HCT116 (cell line): ENCODE measurements at regions not wholly inside any gene's neighbourhood (a gene's known extent, or its start where the extent isn't known, plus 50 kb on each side); places are given as distances from the start of the nearest gene placed in this dataset.

Source experiments
- ATAC-seq: fragments of 200-7000 bp; cut with Tn5 transposase; 2 replicates; pipeline ENCODE4 v1.9.1; 2020; ENCODE audit warnings: mild to moderate bottlenecking, moderate library complexity
- BruUV-seq: library from RNA; stranded (reverse); fragments of 400-500 nt; replicated peaks from 2 replicates; lab custom pipeline; 2021; lab: Mats Ljungman, UMichigan
- CTCF ChIA-PET: fragments of 300-600 bp; sonication (Branson Sonifier 250); formaldehyde crosslinking; loops from one replicate; lab custom pipeline; 2021; ENCODE audit warnings: antibody characterized with exemption; lab: Charles Lee
- POLR2A ChIA-PET: fragments of 300-600, 350-600 bp; sonication (Branson Sonifier 250); formaldehyde crosslinking; loops from one replicate; lab custom pipeline; 2021; ENCODE audit warnings: antibody characterized with exemption; lab: Charles Lee
- RAD21 ChIA-PET, 2 experiments: fragments of 300-600 bp; sonication (Branson Sonifier 250); formaldehyde crosslinking; loops; one replicate each; lab custom pipeline; 2023; ENCODE audit warnings: low total read pairs in 2 of 2; ENCODE audit not compliant: uncharacterized antibody in 2 of 2, unreplicated experiment in 2 of 2, low non-redundant PET in 1 of 2; lab: Charles Lee
- DNase-seq: peaks from one replicate; pipeline ENCODE4 v3.0.0-alpha.2; 2010; ENCODE audit warnings: low read depth, low spot score
- H2AFZ ChIP-seq: fragments of 200-600 bp; shearing (Covaris generic), sonication (generic); 2 replicates; pipeline ENCODE4 v1.6.1; 2017; ENCODE audit warnings: low read depth, mixed run types, mixed read lengths, antibody characterized with exemption, low read length; ENCODE audit not compliant: poor library complexity, severe bottlenecking
- H3K27ac ChIP-seq: 2 replicates; pipeline ENCODE4 v1.5.1; 2012; ENCODE audit warnings: low read depth, low read length
- H3K27me3 ChIP-seq: fragments of 200-600 bp; sonication (generic); 2 replicates; pipeline ENCODE4 v1.6.1; 2016; ENCODE audit warnings: mixed run types, low read length, mixed read lengths; ENCODE audit not compliant: insufficient read depth
- H3K36me3 ChIP-seq, 2 experiments: fragments of 200-500 bp in 1 of 2; fragments of 200-600 bp in 1 of 2; sonication (Bioruptor generic) in 1 of 2; sonication (generic) in 1 of 2; 2 replicates each; pipeline versions ENCODE4 v1.5.1 to v1.6.1; 2014 to 2016; ENCODE audit warnings: low read length in 2 of 2, inconsistent platforms in 1 of 2, mixed read lengths in 1 of 2, mixed run types in 1 of 2; ENCODE audit not compliant: insufficient read depth in 2 of 2, control insufficient read depth in 1 of 2
- H3K4me1 ChIP-seq, 2 experiments: fragments of 200-600 bp in 1 of 2; sonication (generic) in 1 of 2; 2 replicates each; pipeline versions ENCODE4 v1.5.1 to v1.6.1; 2012 to 2017; ENCODE audit warnings: low read length in 2 of 2, inconsistent platforms in 1 of 2, mild to moderate bottlenecking in 1 of 2, mixed read lengths in 1 of 2, mixed run types in 1 of 2, moderate library complexity in 1 of 2; ENCODE audit not compliant: insufficient read depth in 2 of 2, control insufficient read depth in 1 of 2
- H3K4me2 ChIP-seq: fragments of 200-600 bp; sonication (generic); 2 replicates; pipeline ENCODE4 v1.6.1; 2017; ENCODE audit warnings: mixed run types, low read length, mixed read lengths
- H3K4me3 ChIP-seq, 2 experiments: fragments of 200-600 bp in 1 of 2; sonication (generic) in 1 of 2; replicated peaks in 1 of 2; 2 replicates each; pipeline ENCODE4 v1.5.1; 2011 to 2016; ENCODE audit warnings: low read length in 2 of 2, control low read depth in 1 of 2, low read depth in 1 of 2, mild to moderate bottlenecking in 1 of 2, mixed read lengths in 1 of 2, mixed run types in 1 of 2
- H3K79me2 ChIP-seq: fragments of 200-600 bp; sonication (generic); 2 replicates; pipeline ENCODE4 v1.6.1; 2017; ENCODE audit warnings: mild to moderate bottlenecking, mixed run types, low read length, moderate library complexity, mixed read lengths; ENCODE audit not compliant: insufficient read depth
- H3K9ac ChIP-seq: fragments of 200-600 bp; sonication (generic); 2 replicates; pipeline ENCODE4 v1.6.1; 2016; ENCODE audit warnings: low read length, mixed read lengths
- H3K9me2 ChIP-seq: fragments of 200-600 bp; sonication (generic), shearing (Covaris generic); 2 replicates; pipeline ENCODE4 v1.6.1; 2017; ENCODE audit warnings: mixed run types, mild to moderate bottlenecking, moderate library complexity; ENCODE audit not compliant: insufficient read depth
- H3K9me3 ChIP-seq, 2 experiments: fragments of 200-500 bp in 1 of 2; fragments of 200-600 bp in 1 of 2; sonication (Bioruptor generic) in 1 of 2; sonication (generic) in 1 of 2; 2 replicates each; pipeline ENCODE4 v1.6.1; 2014 to 2017; ENCODE audit warnings: low read length in 2 of 2, mixed read lengths in 2 of 2, inconsistent platforms in 1 of 2, low read depth in 1 of 2, mild to moderate bottlenecking in 1 of 2, mixed run types in 1 of 2, moderate library complexity in 1 of 2; ENCODE audit not compliant: control insufficient read depth in 1 of 2, insufficient read depth in 1 of 2
- H4K20me1 ChIP-seq: fragments of 200-600 bp; sonication (generic), shearing (Covaris generic); 2 replicates; pipeline ENCODE4 v1.6.1; 2017; ENCODE audit warnings: mixed run types, mild to moderate bottlenecking, moderate library complexity; ENCODE audit not compliant: insufficient read depth
- CEBPB ChIP-seq: IDR thresholded peaks from 2 replicates; pipeline ENCODE4 v1.6.1; 2012; ENCODE audit warnings: low read depth
- CTCF ChIP-seq, 3 experiments: fragments of 200-600 bp in 1 of 3; sonication (generic) in 1 of 3; IDR thresholded peaks in 2 of 3; conservative IDR thresholded peaks in 1 of 3; 2 replicates each; pipeline ENCODE4 v1.5.1; 2012 to 2017; ENCODE audit warnings: low read depth in 2 of 3, low read length in 2 of 3, antibody characterized with exemption in 1 of 3, borderline replicate concordance in 1 of 3, control low read depth in 1 of 3, mild to moderate bottlenecking in 1 of 3, mixed read lengths in 1 of 3, mixed run types in 1 of 3, moderate library complexity in 1 of 3; ENCODE audit not compliant: insufficient read depth in 1 of 3
- EZH2 ChIP-seq: fragments of 200-600 bp; sonication (generic); IDR thresholded peaks from 2 replicates; pipeline ENCODE4 v1.6.1; 2017; ENCODE audit warnings: antibody characterized with exemption, mixed run types
- FOSL1 ChIP-seq: IDR thresholded peaks from 2 replicates; pipeline ENCODE4 v1.6.1; 2012; ENCODE audit warnings: low read depth
- JUND ChIP-seq: IDR thresholded peaks from 2 replicates; pipeline ENCODE4 v1.6.1; 2012
- MAX ChIP-seq: IDR thresholded peaks from 2 replicates; pipeline ENCODE4 v1.6.1; 2012
- RAD21 ChIP-seq: IDR thresholded peaks from 2 replicates; pipeline ENCODE4 v1.6.1; 2012; ENCODE audit warnings: low read depth, mild to moderate bottlenecking
- SP1 ChIP-seq: IDR thresholded peaks from 2 replicates; pipeline ENCODE4 v1.6.1; 2012; ENCODE audit warnings: low read depth
- YY1 ChIP-seq: IDR thresholded peaks from 2 replicates; pipeline ENCODE4 v1.6.1; 2011; ENCODE audit warnings: low read length, low read depth, moderate library complexity, mild to moderate bottlenecking; ENCODE audit not compliant: insufficient replicate concordance; ENCODE audit errors: extremely low read depth
- ZBTB33 ChIP-seq: IDR thresholded peaks from 2 replicates; pipeline ENCODE4 v1.6.1; 2011; ENCODE audit warnings: mild to moderate bottlenecking, low read length, moderate library complexity; ENCODE audit not compliant: insufficient replicate concordance; ENCODE audit errors: extremely low read depth
- ZFX ChIP-seq: fragments of 450-650 bp; IDR thresholded peaks from 2 replicates; pipeline ENCODE4 v1.6.1; 2017
- intact Hi-C: fragments of 100-400 bp; cut with micrococcal nuclease; formaldehyde crosslinking; loops from 2 replicates; pipeline ENCODE4 v1.10.0; 2022

- no peaks in the 10 kb centered on the region for H3K9me2 ChIP-seq
- no peak overlapping the region for H2AFZ ChIP-seq
- no peak for ATAC-seq
- H3K27me3 ChIP-seq = 0 out of 2 replicates have a peak, but pooled peaks cover 5% of the 10 kb centered on the region
- H3K9me3 ChIP-seq = no peaks in the 10 kb centered on the region
- TF ChIP-seq JUND (no peak), CEBPB (no peak), EZH2 (no peak), ZFX (no peak)
- TF ChIP-seq, all 23 proteins: peak for 0
- Histone ChIP-seq H3K4me1 (no peaks in the 10 kb centered on the region), H3K79me2 (no peaks in the 10 kb centered on the region), H4K20me1 (no peaks in the 10 kb centered on the region), H3K27ac (no peak overlapping the region), H3K4me2 (no peak overlapping the region), H3K36me3 (no peaks in the 10 kb centered on the region), H3K9ac (no peak overlapping the region), H3K4me3 (no peak overlapping the region)
- ChIA-PET POLR2A (no interaction called here), CTCF (no interaction called here), RAD21 (no interaction called here)
- no TSS peak for BruUV-seq
- intact Hi-C loops = no loop called here
- DNase-seq = no peak
These were observed 93.1 kb upstream of the S1PR3 start for GRCh38 chr9:88898039-88898720.

- no peaks in the 10 kb centered on the region for H4K20me1 ChIP-seq
- intact Hi-C loops = no loop called here
- ChIA-PET POLR2A (no interaction called here), CTCF (no interaction called here), RAD21 (no interaction called here)
- no peaks in the 10 kb centered on the region for H3K9me3 ChIP-seq
- no peaks in the 10 kb centered on the region for H3K9me2 ChIP-seq
- H3K4me3 ChIP-seq = no peak overlapping the region
- no peak overlapping the region for H3K9ac ChIP-seq
- no peaks in the 10 kb centered on the region for H3K36me3 ChIP-seq
- H3K79me2 ChIP-seq = no peaks in the 10 kb centered on the region
- peaks cover 11% of the 10 kb centered on the region; the same call in 1 of the 2 replicates for H3K27me3 ChIP-seq
- ATAC-seq (no peak), DNase-seq (no peak)
- BruUV-seq = no TSS peak
- H3K4me1 ChIP-seq = no peaks in the 10 kb centered on the region
- no peak overlapping the region for H3K4me2 ChIP-seq
- H3K27ac ChIP-seq = no peak overlapping the region
- no peak overlapping the region for H2AFZ ChIP-seq
- no peak for TF ChIP-seq CEBPB
- TF ChIP-seq ZBTB33 = no peak
- no peak for TF ChIP-seq SP1
- TF ChIP-seq JUND = no peak
- TF ChIP-seq FOSL1 = no peak
- no peak for TF ChIP-seq CTCF (IDR thresholded peaks at IDR 0.05 in 2 of 3, conservative IDR thresholded peaks at IDR 0.05 in 1 of 3; ENCODE audit: borderline replicate concordance in 1 of 3, insufficient read depth in 1 of 3, low read depth in 2 of 3, low read length in 2 of 3)
- TF ChIP-seq RAD21 = no peak
- TF ChIP-seq EZH2 = no peak
- TF ChIP-seq MAX = no peak
- no peak for TF ChIP-seq YY1
These were observed 85.8 kb upstream of the S1PR3 start for GRCh38 chr9:88905506-88905905.
